ENCODE measurements at regions not wholly inside any gene's neighbourhood (a gene's known extent, or its start where the extent isn't known, plus 50 kb on each side); places are given as distances from the start of the nearest gene placed in this dataset.

GRCh38 chr13:48148454-48148853, 53.5 kb upstream of the MED4 start:
- no peak overlapping the region for H3K4me3 ChIP-seq (ENCODE audit: low read depth, low read length)
- DNase-seq (ENCODE audit: low read depth), result no peak
- TF ChIP-seq, protein P1, sequence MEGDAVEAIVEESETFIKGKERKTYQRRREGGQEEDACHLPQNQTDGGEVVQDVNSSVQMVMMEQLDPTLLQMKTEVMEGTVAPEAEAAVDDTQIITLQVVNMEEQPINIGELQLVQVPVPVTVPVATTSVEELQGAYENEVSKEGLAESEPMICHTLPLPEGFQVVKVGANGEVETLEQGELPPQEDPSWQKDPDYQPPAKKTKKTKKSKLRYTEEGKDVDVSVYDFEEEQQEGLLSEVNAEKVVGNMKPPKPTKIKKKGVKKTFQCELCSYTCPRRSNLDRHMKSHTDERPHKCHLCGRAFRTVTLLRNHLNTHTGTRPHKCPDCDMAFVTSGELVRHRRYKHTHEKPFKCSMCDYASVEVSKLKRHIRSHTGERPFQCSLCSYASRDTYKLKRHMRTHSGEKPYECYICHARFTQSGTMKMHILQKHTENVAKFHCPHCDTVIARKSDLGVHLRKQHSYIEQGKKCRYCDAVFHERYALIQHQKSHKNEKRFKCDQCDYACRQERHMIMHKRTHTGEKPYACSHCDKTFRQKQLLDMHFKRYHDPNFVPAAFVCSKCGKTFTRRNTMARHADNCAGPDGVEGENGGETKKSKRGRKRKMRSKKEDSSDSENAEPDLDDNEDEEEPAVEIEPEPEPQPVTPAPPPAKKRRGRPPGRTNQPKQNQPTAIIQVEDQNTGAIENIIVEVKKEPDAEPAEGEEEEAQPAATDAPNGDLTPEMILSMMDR (IDR thresholded peaks at IDR 0.05; ENCODE audit: insufficient read depth, low read depth, low read length), result no peak

DNA sequence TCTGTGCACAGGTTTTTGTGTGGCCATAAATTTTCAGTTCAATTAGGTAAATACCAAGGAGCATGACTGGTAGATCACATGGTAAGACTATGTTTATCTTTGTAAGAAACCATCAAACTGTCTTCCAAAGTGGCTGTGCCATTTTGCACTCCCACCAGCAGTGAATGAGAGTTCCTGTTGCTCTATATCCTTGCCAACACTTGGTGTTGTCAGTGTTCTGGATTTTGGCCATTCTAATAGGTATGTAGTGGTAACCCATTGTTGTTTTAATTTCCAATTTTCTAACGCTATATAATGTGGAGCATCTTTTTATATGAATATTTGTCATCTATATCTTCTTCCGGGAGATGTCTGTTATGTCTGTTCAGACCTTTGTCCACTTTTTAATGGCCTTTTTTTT, 51.7 kb upstream of the MED4 start:
- H3K4me3 ChIP-seq (ENCODE audit: low read depth, low read length), result no peak overlapping the region
- TF ChIP-seq, protein P1 (IDR thresholded peaks at IDR 0.05; ENCODE audit: insufficient read depth, low read depth, low read length), result no peak
- DNase-seq (ENCODE audit: low read depth), result no peak

GRCh38 chr13:48146122-48146521, 51.2 kb upstream of the MED4 start:
- no peak overlapping the region for H3K4me3 ChIP-seq (ENCODE audit: low read depth, low read length)

More at GRCh38 chr13:48146122-48146521, 51.2 kb upstream of the MED4 start:
- DNase-seq (ENCODE audit: low read depth), result no peak
- TF ChIP-seq, protein P1 (IDR thresholded peaks at IDR 0.05; ENCODE audit: insufficient read depth, low read depth, low read length), result no peak

All from fibroblast of villous mesenchyme (primary cell).